HG03103 (cell line): ENCODE measurements at regions not wholly inside any gene's neighbourhood (a gene's known extent, or its start where the extent isn't known, plus 50 kb on each side); places are given as distances from the start of the nearest gene placed in this dataset.

Experiments used
- ATAC-seq: cut with Tn5 transposase; IDR thresholded peaks from one replicate; pipeline ENCODE4 v1.9.1; 2021; ENCODE audit warnings: low read depth; ENCODE audit not compliant: unreplicated experiment

GRCh38 chr6:44657206-44657819 is 269.8 kb downstream of the CDC5L start:
- ATAC-seq = no peak

- no peak for ATAC-seq
Observed at GRCh38 chr6:44658571-44658970, 271.1 kb downstream of the CDC5L start.

GRCh38 chr6:44659726-44660125 is 272.2 kb downstream of the CDC5L start:
- no peak for ATAC-seq

GRCh38 chr6:44660561-44661220 is 273.2 kb downstream of the CDC5L start:
- no peak for ATAC-seq

DNA sequence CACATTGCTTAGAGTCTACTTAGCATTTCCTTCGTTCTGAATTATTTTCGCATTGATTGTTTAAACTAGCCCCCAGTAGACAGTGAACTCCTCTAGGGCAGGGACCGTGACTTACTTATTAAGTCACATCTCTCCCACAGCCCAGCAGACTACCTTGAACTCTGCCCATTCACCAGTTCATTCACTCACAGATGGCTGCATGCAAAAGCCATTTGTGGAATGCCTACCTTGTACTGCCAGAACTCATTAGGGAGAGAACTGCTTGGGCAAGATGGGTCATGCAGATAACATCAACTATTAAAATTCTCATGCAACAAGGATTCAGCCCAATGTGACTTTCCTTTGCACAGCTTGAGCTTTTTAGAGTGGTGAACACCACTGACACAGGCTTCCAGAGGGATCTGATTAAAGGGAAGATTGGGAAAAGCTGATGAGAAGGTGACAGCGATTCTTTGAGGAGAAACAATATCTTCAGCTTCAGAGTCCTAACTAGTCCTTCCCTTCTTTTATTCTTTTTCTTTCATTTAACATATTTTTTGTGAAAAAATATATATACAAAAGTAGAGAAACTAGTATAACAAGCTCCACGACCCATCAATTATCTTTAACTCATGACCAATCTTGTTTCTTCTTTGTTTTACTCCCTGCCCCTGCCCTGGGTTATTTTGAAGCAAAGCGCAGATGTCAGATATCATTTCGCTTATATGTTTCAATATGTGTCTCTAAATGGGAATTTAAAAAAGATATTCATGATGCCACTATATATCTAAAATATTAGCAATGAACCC is 273.9 kb downstream of the CDC5L start:
- ATAC-seq = no peak

DNA sequence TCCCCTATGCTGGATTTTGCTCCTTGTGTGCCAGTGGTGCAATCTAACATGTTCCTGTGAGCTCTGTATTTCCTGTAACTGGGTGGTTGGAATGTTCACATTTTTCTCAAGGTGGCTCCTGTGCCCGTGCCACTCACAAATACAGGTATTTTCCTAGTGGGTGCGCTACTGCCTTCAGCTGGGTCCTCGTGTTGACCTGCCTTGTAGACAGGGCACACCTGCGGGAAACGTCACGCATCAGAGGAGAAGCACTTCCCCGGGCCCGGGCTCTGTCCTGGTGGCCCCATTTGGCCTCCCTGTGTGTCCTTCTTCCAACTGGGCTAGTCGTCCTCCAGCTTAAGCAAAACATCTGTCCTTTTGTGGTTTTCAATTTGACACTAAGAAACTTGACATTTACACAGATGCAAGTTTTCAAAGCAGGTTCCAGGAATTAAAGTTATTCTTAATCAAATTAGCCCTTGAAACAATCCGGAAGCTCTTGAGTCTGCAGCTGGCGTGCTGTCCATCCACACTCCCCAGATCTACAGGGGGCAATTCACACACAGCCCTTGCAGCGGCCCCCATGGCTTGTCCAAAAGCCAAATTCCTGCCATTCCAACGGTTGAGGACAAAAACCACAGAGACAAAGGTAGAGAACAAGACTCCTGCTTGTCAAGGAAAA is 275.1 kb downstream of the CDC5L start:
- no peak for ATAC-seq

GRCh38 chr6:44663860-44664634 is 276.5 kb downstream of the CDC5L start:
- ATAC-seq = no peak

- no peak for ATAC-seq
Observed at GRCh38 chr6:44664716-44665115, 277.2 kb downstream of the CDC5L start.

- ATAC-seq = no peak
Observed at GRCh38 chr6:44665143-44665542, 277.6 kb downstream of the CDC5L start.

DNA sequence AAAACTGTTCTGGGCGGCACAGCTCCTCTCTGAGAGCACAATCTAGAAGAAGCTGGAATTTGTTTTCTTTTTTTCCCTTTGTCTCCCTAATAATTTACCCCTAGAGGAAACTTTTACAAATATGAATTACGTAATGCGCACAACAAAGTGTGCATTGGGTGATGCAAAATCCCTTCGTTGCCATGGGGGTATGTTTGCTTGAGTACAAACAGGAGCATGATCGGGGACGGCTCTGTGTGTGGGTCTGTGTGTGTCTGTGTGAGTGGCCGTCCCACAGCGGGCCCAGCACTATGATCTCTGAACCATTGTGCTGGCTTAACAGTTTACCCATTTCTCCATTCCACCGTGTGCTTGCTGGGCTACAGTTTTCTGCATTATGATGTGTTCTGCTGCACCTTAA is 278.2 kb downstream of the CDC5L start:
- no peak for ATAC-seq

DNA sequence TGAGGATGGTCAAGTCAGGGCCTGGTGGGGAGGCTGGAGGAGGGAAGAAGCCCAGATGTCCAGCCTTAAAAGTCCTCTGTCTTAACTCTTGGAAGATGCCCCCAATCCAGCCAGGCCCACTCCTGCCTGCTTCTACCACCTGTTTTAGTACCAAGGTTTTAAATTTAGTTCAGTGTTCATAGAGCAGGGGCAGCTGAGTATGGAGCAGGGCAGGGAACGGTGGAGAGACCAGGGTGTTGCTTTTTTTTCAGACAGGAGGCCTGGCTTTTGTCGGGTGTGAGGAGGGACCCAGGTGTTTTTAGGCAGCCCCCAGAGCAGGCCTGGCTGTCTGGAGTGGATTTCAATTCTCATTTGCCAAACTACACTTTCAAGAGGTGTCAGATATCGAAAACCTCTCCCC is 278.8 kb downstream of the CDC5L start:
- ATAC-seq = no peak

- peak; percentile 21 for ATAC-seq
Observed at GRCh38 chr6:44667226-44667625, 279.7 kb downstream of the CDC5L start.

- ATAC-seq = peak; percentile 73
Observed at GRCh38 chr6:44667668-44668390, 280.3 kb downstream of the CDC5L start.

DNA sequence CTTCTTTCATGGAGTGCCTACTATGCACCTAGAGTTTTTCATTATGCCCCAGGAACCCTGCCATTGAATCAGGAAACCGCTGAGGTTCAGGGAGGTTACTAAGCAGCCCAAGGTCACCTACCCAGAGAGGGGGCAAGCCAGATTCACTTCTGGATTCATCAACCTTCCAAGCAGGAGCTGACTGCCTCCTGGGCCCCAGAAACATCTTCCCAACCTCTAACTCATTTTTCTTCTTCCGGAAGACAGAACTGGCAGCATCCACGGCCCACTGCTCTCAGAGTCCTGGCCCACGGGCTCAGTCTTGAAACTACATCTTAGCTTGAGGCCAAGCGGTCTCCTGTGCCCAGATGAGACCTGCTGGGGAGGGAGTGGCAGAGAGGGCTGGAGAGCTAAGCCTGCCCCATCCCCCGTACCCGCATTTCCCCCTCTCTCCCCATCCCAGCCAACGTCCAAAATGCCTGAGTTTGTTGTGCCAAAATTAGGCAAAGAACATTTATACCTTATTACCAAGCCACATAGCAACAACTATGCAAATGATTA is 281.0 kb downstream of the CDC5L start:
- no peak for ATAC-seq

DNA sequence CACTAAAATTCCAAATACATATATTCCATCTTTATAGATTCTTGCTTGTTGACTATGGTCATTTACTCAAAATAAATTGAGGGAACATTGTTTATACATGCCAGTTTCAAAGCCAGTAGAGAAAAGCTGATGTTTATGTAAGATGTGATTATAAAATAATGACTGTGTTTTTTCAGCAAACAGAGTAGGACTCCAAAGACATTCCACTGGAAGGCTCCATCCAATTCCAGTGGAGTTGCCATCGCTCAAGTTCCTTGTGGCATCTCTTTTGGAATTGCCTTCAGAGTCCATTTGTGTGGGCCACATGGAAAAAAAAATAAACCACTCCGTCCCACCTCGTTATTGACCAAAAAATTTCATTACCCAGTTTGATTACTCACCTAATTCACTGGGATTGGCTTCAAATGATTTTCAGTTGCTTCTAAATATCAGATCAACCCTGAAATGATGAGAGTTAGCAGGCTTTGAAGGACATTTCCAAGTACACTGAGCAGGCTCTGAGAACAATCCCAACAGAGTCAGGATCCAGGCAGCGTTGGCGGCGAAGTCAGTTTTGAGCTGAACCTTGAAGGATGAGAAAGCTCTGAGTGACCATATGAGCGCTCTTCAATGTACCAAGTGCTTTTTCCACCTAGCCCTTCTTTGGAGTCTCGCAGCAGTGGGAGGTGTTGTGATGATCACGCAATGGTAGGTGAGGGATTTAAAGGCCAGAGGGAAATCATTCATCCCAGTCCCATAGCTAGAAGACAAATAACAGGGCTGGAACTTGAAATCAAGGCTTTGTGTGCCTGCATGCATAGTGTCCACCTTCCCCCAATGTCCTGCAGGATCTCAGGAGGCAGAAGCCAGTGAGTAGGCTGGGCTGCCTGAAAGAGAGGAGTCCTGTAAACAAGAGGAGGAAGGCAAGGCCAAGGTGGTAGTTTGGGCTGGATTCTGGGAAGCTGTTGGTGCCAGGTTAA is 281.7 kb downstream of the CDC5L start:
- no peak for ATAC-seq

DNA sequence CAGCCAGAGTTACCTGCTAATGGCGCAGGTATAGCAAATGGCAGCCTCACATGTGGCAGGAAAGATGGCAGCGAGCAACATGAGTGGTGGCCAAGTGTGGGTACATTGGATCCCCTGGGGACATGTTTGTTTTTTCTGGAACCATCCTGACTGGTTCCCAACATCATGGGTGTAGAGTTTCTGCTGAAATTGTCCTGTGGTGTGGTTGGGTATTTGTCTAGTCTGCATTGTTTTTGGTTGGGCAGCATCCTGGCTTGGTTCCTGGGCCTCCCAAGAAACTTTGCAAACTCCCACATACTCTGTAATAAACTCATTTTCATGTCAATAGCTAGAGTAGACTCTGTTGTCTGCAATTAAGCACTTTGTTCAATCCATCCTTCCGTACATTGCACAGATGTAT is 282.6 kb downstream of the CDC5L start:
- no peak for ATAC-seq

GRCh38 chr6:44671333-44671732 is 283.8 kb downstream of the CDC5L start:
- no peak for ATAC-seq

DNA sequence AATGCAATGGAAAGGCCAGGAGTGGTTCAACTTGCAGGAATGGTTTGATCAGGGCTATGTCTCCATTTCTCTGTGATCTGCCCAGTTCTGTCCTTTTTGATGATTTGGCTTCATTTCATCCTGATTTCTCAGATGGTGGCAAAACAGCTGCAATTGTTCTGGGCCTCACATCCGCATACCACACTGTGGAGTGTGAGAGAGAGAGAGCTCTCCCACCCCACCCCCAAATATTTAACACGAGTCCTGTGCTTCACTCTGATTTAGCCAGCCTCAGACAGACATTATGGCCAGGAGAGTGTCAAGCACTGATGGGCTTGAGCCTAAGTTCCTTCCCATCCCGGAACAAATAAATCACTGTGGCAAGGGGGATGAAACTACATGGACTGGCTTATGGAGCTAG is 284.6 kb downstream of the CDC5L start:
- ATAC-seq = no peak
